IMR-90 (cell line): ENCODE measurements at regions not wholly inside any gene's neighbourhood (a gene's known extent, or its start where the extent isn't known, plus 50 kb on each side); places are given as distances from the start of the nearest gene placed in this dataset.

Source experiments
- ATAC-seq: fragments of 200-7000 bp; cut with Tn5 transposase; 2 replicates; pipeline ENCODE4 v1.9.1; 2020; ENCODE audit warnings: low read depth, mild to moderate bottlenecking, moderate library complexity
- BruUV-seq: library from RNA; stranded (reverse); fragments of 400-500 nt; replicated peaks from 2 replicates; lab custom pipeline; 2021; lab: Mats Ljungman, UMichigan
- CTCF ChIA-PET: fragments of 300-600 bp; formaldehyde crosslinking; extraction: SDS; loops from one replicate; lab custom pipeline; 2021; ENCODE audit warnings: antibody characterized with exemption; lab: Yijun Ruan, JAX
- POLR2A ChIA-PET: fragments of 300-600 bp; sonication (Branson Sonifier 250); formaldehyde crosslinking; loops from one replicate; lab custom pipeline; 2022; ENCODE audit warnings: antibody characterized with exemption; ENCODE audit not compliant: unreplicated experiment; lab: Charles Lee
- DNase-seq: peaks from one replicate; pipeline ENCODE4 v3.0.0; 2013
- H2AFZ ChIP-seq: replicated peaks from 2 replicates; pipeline ENCODE3; 2013; ENCODE audit warnings: low read length, mild to moderate bottlenecking; ENCODE audit not compliant: poor library complexity
- H2AK5ac ChIP-seq: 2 replicates; pipeline ENCODE4 v1.6.1; 2013; ENCODE audit warnings: low read depth, low read length, inconsistent platforms
- H2AK9ac ChIP-seq: replicated peaks from 2 replicates; pipeline ENCODE3; 2013; ENCODE audit warnings: mild to moderate bottlenecking, low read depth, low read length, moderate library complexity; ENCODE audit not compliant: poor library complexity
- H2BK120ac ChIP-seq: 2 replicates; pipeline ENCODE4 v1.6.1; 2013; ENCODE audit warnings: low read depth, low read length, inconsistent platforms
- H2BK15ac ChIP-seq: 3 replicates; pipeline ENCODE4 v1.6.1; 2013; ENCODE audit warnings: low read depth, low read length, inconsistent platforms
- H2BK20ac ChIP-seq: 2 replicates; pipeline ENCODE4 v1.6.1; 2013; ENCODE audit warnings: low read depth, mild to moderate bottlenecking, inconsistent platforms, low read length, moderate library complexity
- H2BK5ac ChIP-seq: 2 replicates; pipeline ENCODE4 v1.6.1; 2013; ENCODE audit warnings: mild to moderate bottlenecking, low read depth, low read length, inconsistent platforms; ENCODE audit not compliant: poor library complexity, severe bottlenecking
- H3K14ac ChIP-seq: replicated peaks from 2 replicates; pipeline ENCODE4 v1.6.1; 2013; ENCODE audit warnings: low read depth, low read length, inconsistent platforms
- H3K18ac ChIP-seq: 2 replicates; pipeline ENCODE4 v1.6.1; 2013; ENCODE audit warnings: low read depth, low read length, control low read depth
- H3K23ac ChIP-seq: 2 replicates; pipeline ENCODE4 v1.6.1; 2013; ENCODE audit warnings: low read depth, low read length, inconsistent platforms
- H3K27ac ChIP-seq: 2 replicates; pipeline ENCODE4 v1.5.1; 2013; ENCODE audit warnings: mild to moderate bottlenecking, control low read depth, low read length; ENCODE audit not compliant: insufficient read depth
- H3K27me3 ChIP-seq: 2 replicates; pipeline ENCODE4 v1.6.1; 2013; ENCODE audit warnings: low read length; ENCODE audit not compliant: control insufficient read depth, insufficient read depth
- H3K36me3 ChIP-seq: 2 replicates; pipeline ENCODE4 v1.6.1; 2013; ENCODE audit warnings: low read length, mixed read lengths; ENCODE audit not compliant: control insufficient read depth, insufficient read depth
- H3K4ac ChIP-seq: 2 replicates; pipeline ENCODE4 v1.6.1; 2013; ENCODE audit warnings: low read depth, low read length, inconsistent platforms
- H3K4me1 ChIP-seq: 2 replicates; pipeline ENCODE4 v1.6.1; 2013; ENCODE audit warnings: low read length, mixed read lengths; ENCODE audit not compliant: control insufficient read depth, insufficient read depth
- H3K4me2 ChIP-seq: 2 replicates; pipeline ENCODE4 v1.6.1; 2013; ENCODE audit warnings: low read depth, mild to moderate bottlenecking, control low read depth, low read length, moderate library complexity
- H3K4me3 ChIP-seq: 2 replicates; pipeline ENCODE4 v1.5.1; 2013; ENCODE audit warnings: low read depth, mild to moderate bottlenecking, control low read depth, low read length, moderate library complexity; ENCODE audit not compliant: insufficient read depth
- H3K56ac ChIP-seq: 2 replicates; pipeline ENCODE4 v1.6.1; 2013; ENCODE audit warnings: low read length, inconsistent platforms; ENCODE audit not compliant: insufficient read depth; ENCODE audit errors: extremely low read depth
- H3K79me1 ChIP-seq, 2 experiments: 2 replicates each; pipeline ENCODE4 v1.6.1; 2013; ENCODE audit warnings: low read length in 2 of 2, inconsistent platforms in 1 of 2, low read depth in 1 of 2
- H3K9ac ChIP-seq: 2 replicates; pipeline ENCODE4 v1.6.1; 2013; ENCODE audit warnings: low read depth, low read length, control low read depth
- H3K9me1 ChIP-seq: 2 replicates; pipeline ENCODE4 v1.6.1; 2013; ENCODE audit warnings: low read length, inconsistent platforms; ENCODE audit not compliant: insufficient read depth
- H3K9me3 ChIP-seq: 2 replicates; pipeline ENCODE4 v1.6.1; 2013; ENCODE audit warnings: low read length; ENCODE audit not compliant: control insufficient read depth, insufficient read depth
- H4K20me1 ChIP-seq: 2 replicates; pipeline ENCODE4 v1.6.1; 2013; ENCODE audit warnings: low read length, inconsistent platforms; ENCODE audit not compliant: insufficient read depth
- H4K5ac ChIP-seq: 2 replicates; pipeline ENCODE4 v1.6.1; 2013; ENCODE audit warnings: mild to moderate bottlenecking, low read depth, low read length, control low read depth
- H4K8ac ChIP-seq, 2 experiments: 2 replicates each; pipeline ENCODE4 v1.6.1; 2013; ENCODE audit warnings: low read depth in 2 of 2, low read length in 2 of 2, control low read depth in 1 of 2, inconsistent platforms in 1 of 2
- H4K91ac ChIP-seq: 2 replicates; pipeline ENCODE4 v1.6.1; 2013; ENCODE audit warnings: low read depth, low read length, inconsistent platforms; ENCODE audit not compliant: insufficient read depth
- CEBPB ChIP-seq: IDR thresholded peaks from 2 replicates; pipeline ENCODE4 v1.6.1; 2012; ENCODE audit warnings: low read depth, low read length, improper control_type of control experiment
- CHD1 ChIP-seq: IDR thresholded peaks from 2 replicates; pipeline ENCODE4 v1.6.1; 2012; ENCODE audit warnings: low read depth, low read length, improper control_type of control experiment
- POLR2A ChIP-seq: IDR thresholded peaks from 2 replicates; pipeline ENCODE4 v1.6.1; 2012; ENCODE audit warnings: mild to moderate bottlenecking, low read depth, low read length
- WGBS, 2 experiments: methylation state at CpG; one replicate each; pipeline versions ENCODE4 v1.1.5 to v1.1.7; 2013; ENCODE audit warnings: missing lambda C conversion rate in 2 of 2; ENCODE audit not compliant: insufficient read length in 1 of 2; ENCODE audit errors: extremely low coverage in 2 of 2; 5-methylcytosine and 5-hydroxymethylcytosine counted together
- dilution Hi-C: fragments of 300-500 bp; cut with HindIII; formaldehyde crosslinking; loops from one replicate; pipeline ENCODE4 v1.14.3; 2018; ENCODE audit warnings: low sequenced_read_pairs; ENCODE audit not compliant: unreplicated experiment
- in situ Hi-C: fragments of 300-500 bp; cut with MboI; formaldehyde crosslinking; loops from 3 replicates; pipeline ENCODE4 v1.14.3; 2019; ENCODE audit warnings: low sequenced_read_pairs, inconsistent platforms, mixed read lengths
- intact Hi-C: fragments of 100-400 bp; cut with micrococcal nuclease; formaldehyde crosslinking; loops from 2 replicates; pipeline ENCODE4 v1.10.0; 2022
- TF ChIP-seq, protein P1 (sequence below): conservative IDR thresholded peaks from 2 replicates; pipeline ENCODE4 v1.5.1; 2012; ENCODE audit warnings: mild to moderate bottlenecking, low read depth, low read length, improper control_type of control experiment
- TF ChIP-seq, protein P2 (sequence below): fragments of 150-350 bp; IDR thresholded peaks from 2 replicates; pipeline ENCODE4 v1.6.1; 2016; ENCODE audit warnings: low read depth, mild to moderate bottlenecking, low read length, moderate library complexity, borderline replicate concordance

DNA sequence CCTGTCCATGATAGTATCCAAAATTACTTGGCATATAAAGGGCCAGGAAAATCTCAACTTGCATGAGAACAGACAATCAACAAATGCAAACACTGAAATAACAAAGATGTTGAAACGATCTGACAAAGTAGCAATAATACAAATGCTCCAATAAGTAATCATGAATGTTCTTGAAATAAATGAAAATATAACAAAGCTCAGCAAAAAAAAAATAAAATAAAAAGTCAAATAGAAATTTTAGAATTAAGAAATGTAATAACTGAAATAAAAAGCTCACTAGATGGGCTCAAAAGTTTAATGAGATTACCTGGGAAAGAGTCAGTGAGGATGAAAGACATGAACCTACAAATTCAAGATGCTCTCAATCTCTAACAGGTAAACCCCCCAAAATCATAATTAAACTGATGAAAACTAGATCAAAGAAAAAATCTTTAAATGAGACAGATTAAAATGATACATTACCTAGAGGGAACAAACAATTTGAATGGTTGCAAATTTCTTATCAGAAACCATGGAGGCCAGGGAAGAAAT is 319.0 kb upstream of the IRX3 start:
- H4K8ac ChIP-seq = no peak overlapping the region
- no peaks in the 10 kb centered on the region for H3K36me3 ChIP-seq
- no peak overlapping the region for H2AK9ac ChIP-seq
- H3K18ac ChIP-seq = no peak overlapping the region
- no peak overlapping the region for H3K14ac ChIP-seq
- no peak overlapping the region for H3K56ac ChIP-seq
- no peak overlapping the region for H2AFZ ChIP-seq
- H3K27ac ChIP-seq = no peak overlapping the region
- no TSS peak for BruUV-seq
- no peaks in the 10 kb centered on the region for H3K9me1 ChIP-seq
- H4K91ac ChIP-seq = no peak overlapping the region
- 0 out of 2 replicates have a peak, but pooled peaks cover 1% of the 10 kb centered on the region for H3K9me3 ChIP-seq
- no peaks in the 10 kb centered on the region for H3K27me3 ChIP-seq
- DNase-seq = no peak
- in situ Hi-C loops = no loop called here
- H3K23ac ChIP-seq = no peak overlapping the region
- POLR2A ChIA-PET = no interaction called here
- H2BK15ac ChIP-seq = no peak overlapping the region
- H3K4me2 ChIP-seq = no peak overlapping the region
- ATAC-seq = no peak
- no peak overlapping the region for H2BK5ac ChIP-seq
- H4K5ac ChIP-seq = no peak overlapping the region
- no peak overlapping the region for H3K4ac ChIP-seq
- dilution Hi-C loops = no loop called here
- H2BK120ac ChIP-seq = no peak overlapping the region
- H3K79me1 ChIP-seq = no peaks in the 10 kb centered on the region
- H3K4me1 ChIP-seq = no peaks in the 10 kb centered on the region
- no peak overlapping the region for H2BK20ac ChIP-seq
- no peaks in the 10 kb centered on the region for H4K20me1 ChIP-seq
- no peak overlapping the region for H2AK5ac ChIP-seq
- no peak overlapping the region for H3K9ac ChIP-seq
- no CpG with 5 or more reads among the region's 1 CpG for WGBS, 2 experiments
- no peak overlapping the region for H3K4me3 ChIP-seq
- intact Hi-C loops = no loop called here
- no peak for TF ChIP-seq CEBPB
- no peak for TF ChIP-seq CHD1
- TF ChIP-seq, protein P1, sequence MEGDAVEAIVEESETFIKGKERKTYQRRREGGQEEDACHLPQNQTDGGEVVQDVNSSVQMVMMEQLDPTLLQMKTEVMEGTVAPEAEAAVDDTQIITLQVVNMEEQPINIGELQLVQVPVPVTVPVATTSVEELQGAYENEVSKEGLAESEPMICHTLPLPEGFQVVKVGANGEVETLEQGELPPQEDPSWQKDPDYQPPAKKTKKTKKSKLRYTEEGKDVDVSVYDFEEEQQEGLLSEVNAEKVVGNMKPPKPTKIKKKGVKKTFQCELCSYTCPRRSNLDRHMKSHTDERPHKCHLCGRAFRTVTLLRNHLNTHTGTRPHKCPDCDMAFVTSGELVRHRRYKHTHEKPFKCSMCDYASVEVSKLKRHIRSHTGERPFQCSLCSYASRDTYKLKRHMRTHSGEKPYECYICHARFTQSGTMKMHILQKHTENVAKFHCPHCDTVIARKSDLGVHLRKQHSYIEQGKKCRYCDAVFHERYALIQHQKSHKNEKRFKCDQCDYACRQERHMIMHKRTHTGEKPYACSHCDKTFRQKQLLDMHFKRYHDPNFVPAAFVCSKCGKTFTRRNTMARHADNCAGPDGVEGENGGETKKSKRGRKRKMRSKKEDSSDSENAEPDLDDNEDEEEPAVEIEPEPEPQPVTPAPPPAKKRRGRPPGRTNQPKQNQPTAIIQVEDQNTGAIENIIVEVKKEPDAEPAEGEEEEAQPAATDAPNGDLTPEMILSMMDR = no peak
- TF ChIP-seq POLR2A = no peak
- TF ChIP-seq, protein P2, sequence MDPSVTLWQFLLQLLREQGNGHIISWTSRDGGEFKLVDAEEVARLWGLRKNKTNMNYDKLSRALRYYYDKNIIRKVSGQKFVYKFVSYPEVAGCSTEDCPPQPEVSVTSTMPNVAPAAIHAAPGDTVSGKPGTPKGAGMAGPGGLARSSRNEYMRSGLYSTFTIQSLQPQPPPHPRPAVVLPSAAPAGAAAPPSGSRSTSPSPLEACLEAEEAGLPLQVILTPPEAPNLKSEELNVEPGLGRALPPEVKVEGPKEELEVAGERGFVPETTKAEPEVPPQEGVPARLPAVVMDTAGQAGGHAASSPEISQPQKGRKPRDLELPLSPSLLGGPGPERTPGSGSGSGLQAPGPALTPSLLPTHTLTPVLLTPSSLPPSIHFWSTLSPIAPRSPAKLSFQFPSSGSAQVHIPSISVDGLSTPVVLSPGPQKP = no peak
- CTCF ChIA-PET = no interaction called here
